ENCODE measurements at regions not wholly inside any gene's neighbourhood (a gene's known extent, or its start where the extent isn't known, plus 50 kb on each side); places are given as distances from the start of the nearest gene placed in this dataset.

- Histone ChIP-seq H3K36me3 (ENCODE audit: control insufficient read depth in 2 of 2, extremely low read depth in 1 of 2, insufficient read depth in 2 of 2, low read length in 2 of 2) (no peaks in the 10 kb centered on the region), H4K20me1 (ENCODE audit: control insufficient read depth, extremely low read depth, insufficient read depth, low read length) (no peaks in the 10 kb centered on the region), H3K27ac (ENCODE audit: control insufficient read depth, insufficient read depth, low read length) (no peak overlapping the region), H3K27me3 (ENCODE audit: control insufficient read depth, extremely low read depth, insufficient read depth, low read length) (peaks cover 21% of the 10 kb centered on the region), H3K9me3 (ENCODE audit: control insufficient read depth, low read depth, low read length) (no peaks in the 10 kb centered on the region), H3K9ac (ENCODE audit: control insufficient read depth, extremely low read depth, insufficient read depth, low read length) (no peak overlapping the region), H3K79me2 (ENCODE audit: control insufficient read depth, insufficient read depth, low read length) (no peaks in the 10 kb centered on the region), H3K4me3 (ENCODE audit: control insufficient read depth in 2 of 3, extremely low read depth in 1 of 3, insufficient read depth in 2 of 3, low read depth in 1 of 3, low read length in 3 of 3) (no peak overlapping the region), H3K4me2 (ENCODE audit: control insufficient read depth, extremely low read depth, insufficient read depth, low read depth, low read length) (no peak overlapping the region), H3K9me1 (ENCODE audit: control insufficient read depth, extremely low read depth, insufficient read depth, low read length) (no peaks in the 10 kb centered on the region), H3K4me1 (ENCODE audit: control insufficient read depth, extremely low read depth, insufficient read depth, low read length) (peaks cover 4% of the 10 kb centered on the region), H2AFZ (ENCODE audit: control insufficient read depth, low read length) (no peak overlapping the region)
- DNase-seq (ENCODE audit: low read depth, low spot score) = no peak
- FAIRE-seq = no peak
- no peak for TF ChIP-seq CTCF (optimal IDR thresholded peaks at IDR 0.05 in 1 of 3, IDR thresholded peaks at IDR 0.05 in 1 of 3, conservative IDR thresholded peaks at IDR 0.05 in 1 of 3; ENCODE audit: extremely low read depth in 1 of 3, insufficient read depth in 2 of 3, low read length in 3 of 3)
- TF ChIP-seq EZH2 (IDR thresholded peaks at IDR 0.05; ENCODE audit: low read length) = no peak
- dilution Hi-C loops (cut with MboI; ENCODE audit: extremely low pct_ligation_motif_present, low sequenced_read_pairs) = no loop called here
These were observed 1310.8 kb upstream of the WWC1 start for GRCh38 chr5:166980666-166981065.

GRCh38 chr5:166982226-166982625, 1309.2 kb upstream of the WWC1 start:
- FAIRE-seq (no peak), DNase-seq (ENCODE audit: low read depth, low spot score) (no peak)
- Histone ChIP-seq H4K20me1 (ENCODE audit: control insufficient read depth, extremely low read depth, insufficient read depth, low read length) (no peaks in the 10 kb centered on the region), H2AFZ (ENCODE audit: control insufficient read depth, low read length) (no peak overlapping the region), H3K9me3 (ENCODE audit: control insufficient read depth, low read depth, low read length) (no peaks in the 10 kb centered on the region), H3K36me3 (ENCODE audit: control insufficient read depth in 2 of 2, extremely low read depth in 1 of 2, insufficient read depth in 2 of 2, low read length in 2 of 2) (no peaks in the 10 kb centered on the region), H3K79me2 (ENCODE audit: control insufficient read depth, insufficient read depth, low read length) (no peaks in the 10 kb centered on the region), H3K4me2 (ENCODE audit: control insufficient read depth, extremely low read depth, insufficient read depth, low read depth, low read length) (no peak overlapping the region), H3K27me3 (ENCODE audit: control insufficient read depth, extremely low read depth, insufficient read depth, low read length) (peaks cover 21% of the 10 kb centered on the region), H3K9me1 (ENCODE audit: control insufficient read depth, extremely low read depth, insufficient read depth, low read length) (no peaks in the 10 kb centered on the region), H3K4me1 (ENCODE audit: control insufficient read depth, extremely low read depth, insufficient read depth, low read length) (peaks cover 4% of the 10 kb centered on the region), H3K9ac (ENCODE audit: control insufficient read depth, extremely low read depth, insufficient read depth, low read length) (no peak overlapping the region), H3K27ac (ENCODE audit: control insufficient read depth, insufficient read depth, low read length) (no peak overlapping the region), H3K4me3 (ENCODE audit: control insufficient read depth in 2 of 3, extremely low read depth in 1 of 3, insufficient read depth in 2 of 3, low read depth in 1 of 3, low read length in 3 of 3) (no peak overlapping the region)
- TF ChIP-seq EZH2 (IDR thresholded peaks at IDR 0.05; ENCODE audit: low read length) (no peak), CTCF (optimal IDR thresholded peaks at IDR 0.05 in 1 of 3, IDR thresholded peaks at IDR 0.05 in 1 of 3, conservative IDR thresholded peaks at IDR 0.05 in 1 of 3; ENCODE audit: extremely low read depth in 1 of 3, insufficient read depth in 2 of 3, low read length in 3 of 3) (no peak)
- dilution Hi-C loops (cut with MboI; ENCODE audit: extremely low pct_ligation_motif_present, low sequenced_read_pairs) = no loop called here

Data from keratinocyte (primary cell).